DMS153 treated with DMSO at 0.1 percent for 48 hours (cell line): ENCODE measurements at regions not wholly inside any gene's neighbourhood (a gene's known extent, or its start where the extent isn't known, plus 50 kb on each side); places are given as distances from the start of the nearest gene placed in this dataset.

ENCODE experiments used
- DNase-seq: peaks from one replicate; lab custom pipeline; 2025; ENCODE audit not compliant: unreplicated experiment; lab: John Stamatoyannopoulos, UW

DNA sequence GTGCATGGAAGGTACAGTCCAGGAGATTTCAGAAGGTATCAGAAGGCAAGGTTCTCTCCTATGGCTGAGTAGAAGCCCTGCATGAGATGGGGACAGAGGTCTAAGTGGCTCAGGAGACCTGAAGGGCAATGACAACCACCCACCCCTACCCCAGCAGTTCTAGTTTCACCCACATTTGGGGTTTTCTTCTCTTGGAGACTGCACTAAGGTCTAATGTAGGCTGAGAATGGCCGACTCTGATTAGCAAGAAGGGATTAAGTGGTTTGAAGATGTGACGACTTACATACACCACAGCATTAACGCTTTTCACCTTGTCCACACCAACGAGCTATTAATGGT, 71.7 kb upstream of the SOX5 start:
- DNase-seq, result no peak

DNA sequence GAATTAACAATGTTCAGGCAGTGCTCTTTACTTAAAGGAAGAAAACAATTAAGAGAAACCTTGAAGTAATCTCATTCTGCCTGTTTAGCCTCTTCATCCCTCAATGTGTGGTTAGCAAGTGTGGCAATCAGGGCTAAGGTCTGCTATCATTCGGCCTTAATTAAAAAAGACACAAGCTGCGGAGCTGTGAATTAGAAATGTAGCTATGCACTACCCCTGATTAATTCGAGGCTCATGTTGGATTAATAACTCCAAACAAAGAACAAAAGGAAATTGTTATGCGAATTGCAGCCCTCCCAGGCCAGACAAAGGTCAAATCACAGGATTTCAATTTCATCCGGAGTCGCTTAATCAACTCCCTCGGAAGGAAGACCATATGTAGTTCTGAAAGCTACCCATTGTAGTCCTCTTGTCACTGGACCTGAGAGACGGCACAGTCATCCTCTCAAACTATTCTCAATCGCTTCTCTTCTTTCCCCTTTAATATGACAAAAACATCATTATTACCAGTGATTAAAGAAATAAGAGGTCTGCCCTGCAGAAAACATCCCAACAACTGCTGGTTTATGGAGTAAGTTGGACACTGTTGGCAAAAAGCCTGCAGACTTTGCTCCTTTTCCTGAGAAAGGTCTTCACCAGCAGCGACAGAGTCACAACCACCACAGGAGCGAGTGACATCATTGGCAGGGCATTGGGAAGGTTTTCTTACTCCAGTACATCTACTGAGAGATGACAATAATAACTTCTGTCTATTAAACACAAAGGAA, 71.1 kb upstream of the SOX5 start:
- DNase-seq, result no peak

DNA sequence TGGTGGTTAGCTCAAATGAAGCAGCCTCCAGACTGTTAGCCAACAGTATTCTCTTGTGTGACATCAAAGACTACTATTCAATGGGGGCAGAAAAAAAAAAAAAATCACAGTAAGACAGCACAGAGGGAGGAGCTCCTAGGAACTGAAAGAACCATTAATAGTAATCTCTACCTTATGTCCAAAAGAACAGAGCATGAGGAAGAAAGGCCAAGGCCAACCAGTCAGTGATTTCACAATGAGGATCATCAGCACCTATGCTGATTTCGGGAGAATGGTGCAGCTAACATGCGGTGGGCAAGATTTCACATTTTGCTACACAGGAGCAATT, 66.3 kb upstream of the SOX5 start:
- DNase-seq, result no peak

DNA sequence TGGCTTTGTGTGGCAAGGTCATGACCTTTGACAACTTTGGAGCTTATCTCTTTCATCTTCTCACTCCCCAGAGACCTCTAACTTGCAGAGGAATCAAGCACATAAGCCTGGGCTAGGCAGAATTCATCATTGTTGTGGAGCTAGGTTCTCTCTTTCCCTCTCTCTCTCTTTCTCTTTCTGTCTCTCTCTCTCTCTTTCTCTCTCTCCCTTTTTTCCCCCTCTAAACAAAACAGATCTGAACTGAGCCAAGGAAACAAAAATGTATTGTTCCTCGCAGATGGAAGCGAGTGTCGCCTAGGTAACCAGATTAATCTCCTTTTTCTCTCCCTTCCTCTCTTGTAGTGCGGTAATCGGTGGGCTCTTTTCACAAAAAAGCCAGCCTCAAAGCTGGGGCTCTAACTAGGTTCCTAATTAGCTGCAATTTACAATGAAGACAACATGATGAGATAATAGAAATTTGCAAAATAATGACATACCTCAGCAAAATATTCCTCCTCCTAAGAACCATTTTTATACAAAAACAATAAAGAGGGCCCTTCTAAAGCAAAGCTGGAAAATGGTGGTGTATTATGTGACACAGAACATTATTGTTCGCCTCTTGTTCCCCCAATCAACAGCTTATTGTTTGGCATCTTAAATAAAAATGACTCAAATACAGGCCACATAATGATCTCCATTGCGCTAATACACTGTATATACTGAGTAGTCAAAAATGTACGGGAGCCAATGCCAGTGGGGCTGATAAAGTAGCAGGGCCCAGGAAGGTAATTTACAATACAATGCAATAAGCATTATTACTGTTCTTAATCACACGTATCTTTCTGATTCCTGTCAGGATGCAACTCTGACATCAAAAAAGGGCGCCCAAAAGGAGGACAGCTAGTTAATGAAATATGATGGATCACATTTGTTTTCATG, 65.7 kb upstream of the SOX5 start:
- no peak for DNase-seq

DNA sequence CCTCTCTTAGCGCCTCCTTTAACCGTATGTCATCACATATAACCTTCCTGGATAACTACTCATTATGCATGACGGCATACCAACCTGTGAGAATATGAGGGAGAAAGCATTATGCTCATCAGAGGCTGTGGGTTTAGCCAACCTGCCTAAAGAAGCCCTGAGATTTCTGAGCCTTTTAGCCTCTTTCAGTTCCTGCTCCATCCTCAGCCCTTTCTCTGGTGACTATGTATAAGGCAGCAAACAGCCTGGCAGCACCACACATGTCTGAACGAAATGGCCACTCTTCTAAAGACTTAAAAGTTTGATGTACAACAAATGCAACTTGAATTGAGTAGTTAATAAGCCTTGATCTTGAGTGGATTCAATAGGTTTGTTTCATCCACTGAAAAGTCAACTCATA, 64.8 kb upstream of the SOX5 start:
- no peak for DNase-seq

GRCh38 chr12:24012528-24012927, 63.1 kb upstream of the SOX5 start:
- no peak for DNase-seq

GRCh38 chr12:24011927-24012507, 62.5 kb upstream of the SOX5 start:
- DNase-seq, result no peak

DNA sequence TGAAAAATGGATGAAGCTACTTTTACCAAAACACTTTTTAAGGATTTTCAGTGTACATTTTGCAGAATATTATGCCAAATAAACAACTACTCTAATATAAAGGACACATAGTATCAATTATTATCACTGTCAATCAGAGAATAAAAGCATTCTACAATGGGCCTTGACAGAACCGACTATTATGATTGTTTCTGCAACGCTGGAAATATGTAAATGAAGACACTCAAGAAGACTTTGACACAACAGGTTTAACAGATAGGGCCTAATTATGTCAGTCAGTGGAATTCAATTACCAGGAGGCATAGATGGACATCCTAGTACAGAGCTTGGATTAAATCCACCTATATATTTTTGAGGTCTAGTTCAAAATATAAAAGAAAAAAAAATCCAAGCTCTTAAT, 58.7 kb upstream of the SOX5 start:
- no peak for DNase-seq
